ENCODE measurements at regions not wholly inside any gene's neighbourhood (a gene's known extent, or its start where the extent isn't known, plus 50 kb on each side); places are given as distances from the start of the nearest gene placed in this dataset.

DNA sequence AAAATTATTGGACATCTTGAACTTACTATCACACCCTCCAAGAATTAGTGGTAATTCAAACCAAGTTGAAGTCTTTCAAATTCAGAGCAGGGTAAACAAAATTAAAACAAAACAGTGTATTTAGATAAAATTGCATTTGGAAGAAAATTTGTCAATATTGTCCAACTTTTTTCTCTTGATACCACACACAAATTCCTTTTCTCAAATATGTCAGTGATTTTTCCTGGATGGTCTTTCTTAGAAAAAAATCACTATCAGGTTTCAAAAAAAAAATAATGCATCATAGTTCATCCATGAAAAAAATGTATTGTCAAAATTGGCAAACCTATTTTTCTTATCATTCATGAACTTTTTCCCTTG, 667.1 kb downstream of the TENT5A start:
- no peak for TF ChIP-seq POLR2A (IDR thresholded peaks at IDR 0.05)
- TF ChIP-seq, protein P1, sequence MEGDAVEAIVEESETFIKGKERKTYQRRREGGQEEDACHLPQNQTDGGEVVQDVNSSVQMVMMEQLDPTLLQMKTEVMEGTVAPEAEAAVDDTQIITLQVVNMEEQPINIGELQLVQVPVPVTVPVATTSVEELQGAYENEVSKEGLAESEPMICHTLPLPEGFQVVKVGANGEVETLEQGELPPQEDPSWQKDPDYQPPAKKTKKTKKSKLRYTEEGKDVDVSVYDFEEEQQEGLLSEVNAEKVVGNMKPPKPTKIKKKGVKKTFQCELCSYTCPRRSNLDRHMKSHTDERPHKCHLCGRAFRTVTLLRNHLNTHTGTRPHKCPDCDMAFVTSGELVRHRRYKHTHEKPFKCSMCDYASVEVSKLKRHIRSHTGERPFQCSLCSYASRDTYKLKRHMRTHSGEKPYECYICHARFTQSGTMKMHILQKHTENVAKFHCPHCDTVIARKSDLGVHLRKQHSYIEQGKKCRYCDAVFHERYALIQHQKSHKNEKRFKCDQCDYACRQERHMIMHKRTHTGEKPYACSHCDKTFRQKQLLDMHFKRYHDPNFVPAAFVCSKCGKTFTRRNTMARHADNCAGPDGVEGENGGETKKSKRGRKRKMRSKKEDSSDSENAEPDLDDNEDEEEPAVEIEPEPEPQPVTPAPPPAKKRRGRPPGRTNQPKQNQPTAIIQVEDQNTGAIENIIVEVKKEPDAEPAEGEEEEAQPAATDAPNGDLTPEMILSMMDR (IDR thresholded peaks at IDR 0.05) = no peak

Measured in lower leg skin (tissue), 3 donors.